ENCODE measurements at regions not wholly inside any gene's neighbourhood (a gene's known extent, or its start where the extent isn't known, plus 50 kb on each side); places are given as distances from the start of the nearest gene placed in this dataset.

- 44 to 49% methylated on average over 8 of the region's 8 CpGs for WGBS, 2 donors
- H3K9me3 ChIP-seq: no peaks in the 10 kb centered on the region
- H3K27ac ChIP-seq: no peak overlapping the region
Measured at GRCh38 chr5:158174918-158175851, 316.2 kb upstream of the CLINT1 start.

GRCh38 chr5:158174026-158174425 is 315.1 kb upstream of the CLINT1 start:
- H3K36me3 ChIP-seq: no peaks in the 10 kb centered on the region
- peaks cover 0 to 5% (median 0%) of the 10 kb centered on the region in 4 donors for H3K4me1 ChIP-seq
- no peaks in the 10 kb centered on the region for H3K27me3 ChIP-seq
- no peak overlapping the region for H3K27ac ChIP-seq
- H3K4me3 ChIP-seq: no peak overlapping the region
- WGBS, 2 donors: 90 to 91% methylated on average over 4 of the region's 4 CpGs
- TF ChIP-seq POLR2AphosphoS5 (IDR thresholded peaks at IDR 0.05): no peak
- TF ChIP-seq POLR2A (IDR thresholded peaks at IDR 0.05): no peak
- TF ChIP-seq CTCF (IDR thresholded peaks at IDR 0.05): no peak
- TF ChIP-seq EP300 (IDR thresholded peaks at IDR 0.05): no peak
- DNase-seq (no peak), ATAC-seq (ENCODE audit: low FRiP score in 2 of 2) (no peak)
- no peaks in the 10 kb centered on the region for H3K9me3 ChIP-seq

More at GRCh38 chr5:158174918-158175851, 316.2 kb upstream of the CLINT1 start:
- Histone ChIP-seq H3K4me3 (no peak overlapping the region), H3K27me3 (no peaks in the 10 kb centered on the region), H3K36me3 (no peaks in the 10 kb centered on the region), H3K4me1 (peaks cover 0 to 5% (median 0%) of the 10 kb centered on the region in 4 donors)
- no peak for TF ChIP-seq EP300 (IDR thresholded peaks at IDR 0.05)
- TF ChIP-seq CTCF (IDR thresholded peaks at IDR 0.05): peak; percentile 26 to 64 (median 59)
- ATAC-seq (ENCODE audit: low FRiP score in 2 of 2) (peak in 1 of 2 donors; percentile 90), DNase-seq (peak in 1 of 2 donors; percentile 51)

- WGBS, 2 donors: 91 to 92% methylated on average over 2 of the region's 2 CpGs
- TF ChIP-seq POLR2A (IDR thresholded peaks at IDR 0.05) (no peak), POLR2AphosphoS5 (IDR thresholded peaks at IDR 0.05) (no peak)
- H3K4me3 ChIP-seq: no peak overlapping the region
- DNase-seq: no peak
- H3K36me3 ChIP-seq: no peaks in the 10 kb centered on the region
- H3K9me3 ChIP-seq: no peaks in the 10 kb centered on the region
- H3K4me1 ChIP-seq: peaks cover 0 to 5% (median 0%) of the 10 kb centered on the region in 4 donors
- H3K27me3 ChIP-seq: no peaks in the 10 kb centered on the region
- no peak for ATAC-seq (ENCODE audit: low FRiP score in 2 of 2)
- no peak overlapping the region for H3K27ac ChIP-seq
Measured at GRCh38 chr5:158172005-158172404, 313.1 kb upstream of the CLINT1 start.

GRCh38 chr5:158170534-158170933 is 311.6 kb upstream of the CLINT1 start:
- 76 to 82% methylated on average over 2 of the region's 2 CpGs for WGBS, 2 donors
- Histone ChIP-seq H3K36me3 (no peaks in the 10 kb centered on the region), H3K9me3 (no peaks in the 10 kb centered on the region), H3K27ac (no peak overlapping the region), H3K4me1 (peaks cover 0 to 4% (median 0%) of the 10 kb centered on the region in 4 donors), H3K4me3 (no peak overlapping the region), H3K27me3 (no peaks in the 10 kb centered on the region)
- DNase-seq: no peak
- no peak for ATAC-seq (ENCODE audit: low FRiP score in 2 of 2)
- TF ChIP-seq EP300 (IDR thresholded peaks at IDR 0.05): no peak
- TF ChIP-seq POLR2A (IDR thresholded peaks at IDR 0.05): no peak
- no peak for TF ChIP-seq CTCF (IDR thresholded peaks at IDR 0.05)
- TF ChIP-seq POLR2AphosphoS5 (IDR thresholded peaks at IDR 0.05): no peak

GRCh38 chr5:158170060-158170459 is 311.1 kb upstream of the CLINT1 start:
- H3K4me1 ChIP-seq: no peaks in the 10 kb centered on the region
- H3K27me3 ChIP-seq: no peaks in the 10 kb centered on the region
- DNase-seq: no peak
- TF ChIP-seq POLR2AphosphoS5 (IDR thresholded peaks at IDR 0.05) (no peak), POLR2A (IDR thresholded peaks at IDR 0.05) (no peak), CTCF (IDR thresholded peaks at IDR 0.05) (no peak), EP300 (IDR thresholded peaks at IDR 0.05) (no peak)
- WGBS, 2 donors: 65 to 80% methylated on average over 3 of the region's 3 CpGs
- no peak overlapping the region for H3K4me3 ChIP-seq
- no peaks in the 10 kb centered on the region for H3K36me3 ChIP-seq
- no peaks in the 10 kb centered on the region for H3K9me3 ChIP-seq
- no peak for ATAC-seq (ENCODE audit: low FRiP score in 2 of 2)
- no peak overlapping the region for H3K27ac ChIP-seq
